Loucy (cell line): ENCODE measurements at regions not wholly inside any gene's neighbourhood (a gene's known extent, or its start where the extent isn't known, plus 50 kb on each side); places are given as distances from the start of the nearest gene placed in this dataset.

Experiments used
- H2AFZ ChIP-seq: fragments of 200-600 bp; sonication (generic); 2 replicates; pipeline ENCODE4 v1.6.0; 2016; ENCODE audit warnings: antibody characterized with exemption, mild to moderate bottlenecking, low read length, moderate library complexity
- H3F3A ChIP-seq: fragments of 200-600 bp; 2 replicates; pipeline ENCODE4 v1.6.0; 2016; ENCODE audit warnings: antibody characterized with exemption, low read depth, mild to moderate bottlenecking
- H3K27me3 ChIP-seq: fragments of 200-600 bp; sonication (generic); 2 replicates; pipeline ENCODE4 v1.6.1; 2014; ENCODE audit warnings: low read length, mild to moderate bottlenecking; ENCODE audit not compliant: insufficient read depth, poor library complexity, severe bottlenecking
- H3K36me3 ChIP-seq: fragments of 200-600 bp; sonication (generic); 2 replicates; pipeline ENCODE4 v1.6.1; 2016; ENCODE audit warnings: low read length; ENCODE audit not compliant: insufficient read depth
- H3K4me1 ChIP-seq: fragments of 200-600 bp; sonication (generic); 2 replicates; pipeline ENCODE4 v1.5.1; 2014; ENCODE audit warnings: low read length, mild to moderate bottlenecking; ENCODE audit not compliant: insufficient read depth, poor library complexity, severe bottlenecking
- H3K4me2 ChIP-seq: fragments of 200-600 bp; sonication (generic); 2 replicates; pipeline ENCODE4 v1.6.0; 2014; ENCODE audit warnings: antibody characterized with exemption, low read length, low read depth, mild to moderate bottlenecking; ENCODE audit not compliant: poor library complexity, severe bottlenecking
- H3K4me3 ChIP-seq: fragments of 200-600 bp; sonication (generic); 2 replicates; pipeline ENCODE4 v1.5.1; 2014; ENCODE audit warnings: low read length, mild to moderate bottlenecking, mixed read lengths; ENCODE audit not compliant: poor library complexity, severe bottlenecking
- H3K79me2 ChIP-seq: fragments of 200-600 bp; sonication (generic); 2 replicates; pipeline ENCODE4 v1.6.1; 2014; ENCODE audit warnings: low read length; ENCODE audit not compliant: insufficient read depth
- H3K9ac ChIP-seq: fragments of 200-600 bp; sonication (generic); 2 replicates; pipeline ENCODE4 v1.6.0; 2014; ENCODE audit warnings: mild to moderate bottlenecking, low read depth, low read length, moderate library complexity; ENCODE audit not compliant: poor library complexity, severe bottlenecking
- H3K9me2 ChIP-seq: fragments of 200-600 bp; sonication (generic); replicated peaks from 2 replicates; pipeline ENCODE4 v1.6.1; 2016; ENCODE audit warnings: low read depth, low read length, mixed read lengths
- H3K9me3 ChIP-seq: fragments of 200-600 bp; sonication (generic); 2 replicates; pipeline ENCODE4 v1.6.1; 2014; ENCODE audit warnings: mild to moderate bottlenecking, antibody characterized with exemption, low read length, low read depth; ENCODE audit not compliant: insufficient read depth
- H4K20me1 ChIP-seq: fragments of 200-600 bp; sonication (generic); 2 replicates; pipeline ENCODE4 v1.6.0; 2014; ENCODE audit warnings: antibody characterized with exemption, low read length, mild to moderate bottlenecking; ENCODE audit not compliant: insufficient read depth, poor library complexity, severe bottlenecking
- CTCF ChIP-seq: fragments of 200-600 bp; sonication (generic); conservative IDR thresholded peaks from 2 replicates; pipeline ENCODE4 v1.5.1; 2014; ENCODE audit warnings: mild to moderate bottlenecking, antibody characterized with exemption, low read length
- EZH2phosphoT487 ChIP-seq: fragments of 200-600 bp; IDR thresholded peaks from 2 replicates; pipeline ENCODE4 v1.6.1; 2018; ENCODE audit warnings: antibody characterized with exemption, mild to moderate bottlenecking, moderate library complexity, borderline replicate concordance

GRCh38 chr1:79974659-79975058 lies 968.1 kb upstream of the ADGRL4 start:
- H3K79me2 ChIP-seq: no peaks in the 10 kb centered on the region
- no peak overlapping the region for H3K9ac ChIP-seq
- TF ChIP-seq EZH2phosphoT487: no peak
- TF ChIP-seq CTCF: no peak
- H3K27me3 ChIP-seq: no peaks in the 10 kb centered on the region
- no peaks in the 10 kb centered on the region for H3K36me3 ChIP-seq
- no peak overlapping the region for H2AFZ ChIP-seq
- H4K20me1 ChIP-seq: no peaks in the 10 kb centered on the region
- no peaks in the 10 kb centered on the region for H3K9me3 ChIP-seq
- H3K4me1 ChIP-seq: no peaks in the 10 kb centered on the region
- no peak overlapping the region for H3K4me3 ChIP-seq
- 0 out of 2 replicates have a peak, but pooled peaks cover 3% of the 10 kb centered on the region for H3K9me2 ChIP-seq
- no peak overlapping the region for H3K4me2 ChIP-seq
- H3F3A ChIP-seq: no peaks in the 10 kb centered on the region

GRCh38 chr1:79969886-79970285 lies 963.4 kb upstream of the ADGRL4 start:
- Histone ChIP-seq H3K9ac (no peak overlapping the region), H3K36me3 (no peaks in the 10 kb centered on the region), H2AFZ (no peak overlapping the region), H3K4me3 (no peak overlapping the region), H4K20me1 (no peaks in the 10 kb centered on the region), H3K4me1 (no peaks in the 10 kb centered on the region), H3K9me2 (no peaks in the 10 kb centered on the region), H3K4me2 (no peak overlapping the region), H3F3A (no peaks in the 10 kb centered on the region), H3K9me3 (no peaks in the 10 kb centered on the region), H3K27me3 (no peaks in the 10 kb centered on the region), H3K79me2 (no peaks in the 10 kb centered on the region)
- no peak for TF ChIP-seq EZH2phosphoT487
- TF ChIP-seq CTCF: no peak

GRCh38 chr1:79966438-79966837 lies 959.9 kb upstream of the ADGRL4 start:
- H3K4me2 ChIP-seq: no peak overlapping the region
- H3K9me3 ChIP-seq: no peaks in the 10 kb centered on the region
- no peaks in the 10 kb centered on the region for H3K9me2 ChIP-seq
- TF ChIP-seq CTCF (no peak), EZH2phosphoT487 (no peak)
- H3K9ac ChIP-seq: no peak overlapping the region
- no peaks in the 10 kb centered on the region for H3K4me1 ChIP-seq
- no peak overlapping the region for H3K4me3 ChIP-seq
- no peaks in the 10 kb centered on the region for H3K79me2 ChIP-seq
- no peaks in the 10 kb centered on the region for H3K36me3 ChIP-seq
- H2AFZ ChIP-seq: no peak overlapping the region
- no peaks in the 10 kb centered on the region for H3K27me3 ChIP-seq
- no peaks in the 10 kb centered on the region for H3F3A ChIP-seq
- H4K20me1 ChIP-seq: no peaks in the 10 kb centered on the region
